Uterus (tissue), 3 donors: ENCODE measurements at regions not wholly inside any gene's neighbourhood (a gene's known extent, or its start where the extent isn't known, plus 50 kb on each side); places are given as distances from the start of the nearest gene placed in this dataset.

Source experiments
- DNase-seq, 2 donors: peaks; one replicate each; pipeline ENCODE4 v3.0.0-alpha.2; 2019 to 2020
- H3K27ac ChIP-seq, 2 donors: fragments of 200-600 bp; sonication (generic); 1 replicate in 1 of 2; 2 replicates in 1 of 2; pipeline ENCODE4 v1.5.1; 2016 to 2018
- H3K27me3 ChIP-seq, 2 donors: fragments of 200-600 bp; sonication (generic); one replicate each; pipeline ENCODE4 v1.5.1; 2018 to 2019; ENCODE audit warnings: control low read depth in 1 of 2
- H3K36me3 ChIP-seq, 2 donors: fragments of 200-600 bp; sonication (generic); one replicate each; pipeline ENCODE4 v1.5.1; 2019; ENCODE audit warnings: control low read depth in 1 of 2
- H3K4me1 ChIP-seq, 2 donors: fragments of 200-600 bp; sonication (generic); one replicate each; pipeline ENCODE4 v1.5.1; 2018 to 2019; ENCODE audit warnings: control low read depth in 1 of 2
- H3K4me3 ChIP-seq, 2 donors: fragments of 200-600 bp; sonication (generic); 1 replicate in 1 of 2; 2 replicates in 1 of 2; pipeline ENCODE4 v1.5.1; 2018 to 2019; ENCODE audit warnings: mild to moderate bottlenecking in 1 of 2
- H3K9me3 ChIP-seq, 2 donors: fragments of 200-600 bp; sonication (generic); one replicate each; pipeline ENCODE4 v1.5.1; 2019; ENCODE audit warnings: control low read depth in 1 of 2
- CTCF ChIP-seq, 4 experiments: fragments of 200-600 bp in 2 of 4; fragments of 450-650 bp in 2 of 4; sonication (generic) in 2 of 4; IDR thresholded peaks; one replicate each; pipeline ENCODE4 v1.5.1; 2016 to 2019; ENCODE audit warnings: antibody characterized with exemption in 4 of 4, mild to moderate bottlenecking in 2 of 4, moderate library complexity in 1 of 4
- POLR2A ChIP-seq, 2 donors: fragments of 450-650 bp; IDR thresholded peaks; one replicate each; pipeline ENCODE4 v1.6.1; 2016; ENCODE audit warnings: antibody characterized with exemption in 2 of 2, mild to moderate bottlenecking in 1 of 2, moderate library complexity in 1 of 2
- intact Hi-C: fragments of 100-400 bp; cut with DNase I; formaldehyde crosslinking; loops from one replicate; pipeline ENCODE4 v1.15.1; 2023; ENCODE audit warnings: low total_unique reads
- donor health status: DM: yes; HTN: yes; CAD: no.

DNA sequence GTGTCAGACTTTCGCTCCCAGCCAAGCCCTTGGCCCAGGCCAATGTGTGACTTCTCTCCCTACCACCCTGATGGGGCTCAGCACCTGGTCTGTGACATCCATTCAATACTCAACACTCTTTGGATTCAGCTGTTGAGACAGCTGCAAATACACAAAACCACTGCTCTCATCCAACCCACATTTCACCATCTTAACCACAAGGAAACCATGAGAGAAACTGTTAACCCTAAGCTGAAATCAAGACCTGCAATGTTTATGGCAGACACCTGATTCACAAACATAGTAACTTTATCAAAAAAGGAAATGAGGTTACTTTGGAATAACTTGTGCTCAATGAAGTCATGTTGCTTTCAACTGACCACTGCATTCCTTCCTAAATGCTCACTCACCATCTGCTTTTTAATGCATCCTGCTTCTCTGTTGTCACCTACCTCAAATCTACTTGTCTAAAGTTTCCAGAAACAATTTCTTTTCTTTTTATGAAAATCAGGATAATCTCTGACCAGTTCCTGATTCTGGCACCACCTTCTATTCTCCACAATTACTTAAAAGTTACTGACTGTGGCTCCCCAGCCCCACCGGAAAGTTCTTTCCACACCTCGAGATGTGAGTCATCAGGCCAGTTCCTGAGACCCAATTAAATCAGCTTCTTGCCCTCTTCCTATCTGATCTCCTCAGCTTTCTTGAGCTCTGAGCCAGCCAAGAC is 88.2 kb downstream of the NOG start:
- Histone ChIP-seq H3K4me1 (no peaks in the 10 kb centered on the region), H3K4me3 (no peak overlapping the region)
- no peak for DNase-seq

DNA sequence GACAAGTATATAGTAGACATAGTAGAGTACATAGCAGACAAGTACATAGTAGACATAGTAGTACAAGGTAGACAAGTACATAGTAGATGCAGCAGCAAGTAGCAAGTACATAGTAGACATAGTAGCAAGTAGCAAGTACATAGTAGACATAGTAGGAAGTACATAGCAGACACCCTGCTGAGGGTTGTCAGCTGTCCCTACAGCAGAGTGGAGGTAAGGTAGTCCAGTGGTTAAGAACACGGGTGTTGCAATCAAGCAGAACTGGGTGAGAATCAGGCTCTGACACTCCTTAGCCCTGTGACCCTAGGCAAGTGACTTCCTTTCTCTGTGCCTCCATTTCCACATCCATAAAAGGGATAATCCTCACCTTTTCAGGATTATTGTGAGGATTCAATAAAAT is 94.7 kb downstream of the NOG start:
- no peak for TF ChIP-seq POLR2A (IDR thresholded peaks at IDR 0.05)
- TF ChIP-seq CTCF (IDR thresholded peaks at IDR 0.05), result no peak
- intact Hi-C loops, result no loop called here
- Histone ChIP-seq H3K27me3 (no peaks in the 10 kb centered on the region), H3K9me3 (no peaks in the 10 kb centered on the region), H3K36me3 (no peaks in the 10 kb centered on the region), H3K4me3 (no peak overlapping the region), H3K4me1 (no peaks in the 10 kb centered on the region), H3K27ac (no peak overlapping the region)
- DNase-seq, result no peak

More for the DNA sequence above, 88.2 kb downstream of the NOG start:
- Histone ChIP-seq H3K36me3 (no peaks in the 10 kb centered on the region), H3K27ac (no peak overlapping the region), H3K27me3 (peaks cover 0 to 6% of the 10 kb centered on the region in 2 donors), H3K9me3 (no peaks in the 10 kb centered on the region)
- intact Hi-C loops, result no loop called here
- TF ChIP-seq POLR2A (IDR thresholded peaks at IDR 0.05), result no peak
- no peak for TF ChIP-seq CTCF (IDR thresholded peaks at IDR 0.05)

DNA sequence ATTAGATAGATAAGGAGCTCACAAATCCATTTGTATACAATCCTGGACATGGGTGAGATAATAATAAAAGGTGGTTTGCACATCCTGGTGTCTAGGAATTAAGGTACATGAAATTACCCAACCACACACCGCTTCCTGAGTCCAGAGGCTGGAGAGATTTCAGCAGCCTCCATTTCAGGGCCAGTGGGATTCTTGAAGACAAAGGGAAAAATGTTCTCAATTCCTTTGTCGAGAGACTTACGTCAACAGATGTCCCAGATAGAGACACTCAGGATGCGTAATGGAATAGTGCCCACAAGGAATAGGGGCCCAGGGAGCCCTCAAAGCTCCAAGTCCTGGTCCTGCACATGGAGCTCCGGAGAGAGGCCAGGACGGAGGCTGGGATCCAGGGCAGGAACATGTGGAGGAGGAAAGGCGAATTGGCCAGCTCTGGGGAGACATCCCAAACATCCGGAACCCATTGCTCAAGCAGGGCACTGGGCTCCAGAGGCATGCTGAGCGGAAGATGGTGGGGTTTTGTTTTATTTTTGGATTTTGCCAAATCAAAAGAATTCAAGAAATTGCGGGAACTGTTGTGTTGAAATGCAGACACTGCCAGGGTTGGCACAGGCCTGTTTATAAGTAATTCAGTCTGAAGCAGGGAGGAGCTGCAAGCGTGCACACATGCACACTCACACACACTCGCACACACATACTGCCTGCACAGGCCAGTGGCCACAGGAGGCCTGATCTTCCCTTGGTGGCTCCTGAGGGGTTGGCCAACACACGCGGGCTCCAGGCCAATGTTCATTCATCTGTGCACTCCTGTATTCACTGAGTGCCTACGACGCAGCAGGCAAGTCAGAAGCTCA is 97.2 kb downstream of the NOG start:
- DNase-seq, result no peak
- H3K27me3 ChIP-seq, result no peaks in the 10 kb centered on the region
- no peak overlapping the region for H3K4me3 ChIP-seq
- no peaks in the 10 kb centered on the region for H3K9me3 ChIP-seq
- no peaks in the 10 kb centered on the region for H3K4me1 ChIP-seq
- intact Hi-C loops, result no loop called here
- no peak for TF ChIP-seq CTCF (IDR thresholded peaks at IDR 0.05)
- no peak for TF ChIP-seq POLR2A (IDR thresholded peaks at IDR 0.05)
- H3K27ac ChIP-seq, result no peak overlapping the region
- H3K36me3 ChIP-seq, result no peaks in the 10 kb centered on the region

GRCh38 chr17:56694825-56695224 is 101.3 kb downstream of the NOG start:
- H3K4me1 ChIP-seq, result no peaks in the 10 kb centered on the region
- H3K27me3 ChIP-seq, result no peaks in the 10 kb centered on the region
- no peak overlapping the region for H3K4me3 ChIP-seq
- intact Hi-C loops, result no loop called here
- no peaks in the 10 kb centered on the region for H3K9me3 ChIP-seq
- H3K27ac ChIP-seq, result no peak overlapping the region
- TF ChIP-seq POLR2A (IDR thresholded peaks at IDR 0.05) (no peak), CTCF (IDR thresholded peaks at IDR 0.05) (no peak)
- no peaks in the 10 kb centered on the region for H3K36me3 ChIP-seq
- no peak for DNase-seq

DNA sequence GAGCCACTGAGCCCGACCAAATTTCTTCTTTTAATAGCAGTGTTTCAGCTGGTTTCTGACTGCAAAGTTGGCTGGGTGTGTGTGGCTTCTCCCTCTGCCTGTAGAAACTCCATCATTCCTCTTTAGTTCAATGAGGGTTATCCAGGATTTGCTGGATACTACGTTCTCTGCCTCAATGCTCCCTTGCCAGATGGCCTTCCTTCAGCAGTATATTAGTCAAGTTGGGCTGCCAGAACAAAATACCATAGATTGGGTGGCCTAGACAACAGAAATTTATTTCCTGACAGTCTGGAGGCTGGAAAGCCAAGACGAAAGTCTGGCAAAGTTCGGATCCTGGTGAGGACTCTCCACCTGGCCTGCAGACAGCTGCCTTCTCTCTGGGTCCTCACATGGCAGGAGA is 103.7 kb downstream of the NOG start:
- intact Hi-C loops, result no loop called here
- H3K4me3 ChIP-seq, result no peak overlapping the region
- H3K27me3 ChIP-seq, result no peaks in the 10 kb centered on the region
- H3K9me3 ChIP-seq, result no peaks in the 10 kb centered on the region
- H3K27ac ChIP-seq, result no peak overlapping the region
- no peaks in the 10 kb centered on the region for H3K36me3 ChIP-seq
- no peak for DNase-seq
- no peaks in the 10 kb centered on the region for H3K4me1 ChIP-seq
- TF ChIP-seq POLR2A (IDR thresholded peaks at IDR 0.05) (no peak), CTCF (IDR thresholded peaks at IDR 0.05) (no peak)
